Gastrocnemius medialis (tissue), 4 donors: ENCODE measurements at regions not wholly inside any gene's neighbourhood (a gene's known extent, or its start where the extent isn't known, plus 50 kb on each side); places are given as distances from the start of the nearest gene placed in this dataset.

Source experiments
- ATAC-seq, 2 donors: fragments of 150-250 bp; one replicate each; pipeline ENCODE4 v1.9.1; 2016
- DNase-seq, 2 donors: peaks; one replicate each; pipeline ENCODE4 v3.0.0-alpha.2; 2019
- H3K27ac ChIP-seq, 4 donors: fragments of 200-600 bp; sonication (generic); 1 replicate in 1 of 4; 2 replicates in 3 of 4; pipeline ENCODE4 v1.5.1; 2016 to 2018; ENCODE audit warnings: mild to moderate bottlenecking in 2 of 4, moderate library complexity in 1 of 4
- H3K27me3 ChIP-seq, 3 donors: fragments of 200-600 bp; sonication (generic) in 2 of 3; 1 replicate in 1 of 3; 2 replicates in 2 of 3; pipeline versions ENCODE4 v1.5.1 to v1.6.0; 2016 to 2019; ENCODE audit warnings: mild to moderate bottlenecking in 1 of 3, moderate library complexity in 1 of 3
- H3K36me3 ChIP-seq, 2 donors: fragments of 200-600 bp; sonication (generic) in 1 of 2; one replicate each; pipeline ENCODE4 v1.5.1; 2017 to 2018
- H3K4me1 ChIP-seq, 2 donors: fragments of 200-600 bp; sonication (generic) in 1 of 2; one replicate each; pipeline ENCODE4 v1.5.1; 2016 to 2017; ENCODE audit warnings: mild to moderate bottlenecking in 2 of 2
- H3K4me3 ChIP-seq, 4 donors: fragments of 200-600 bp; sonication (generic) in 3 of 4; 1 replicate in 1 of 4; 2 replicates in 3 of 4; pipeline ENCODE4 v1.5.1; 2016 to 2019; ENCODE audit warnings: mild to moderate bottlenecking in 2 of 4
- H3K9me3 ChIP-seq, 3 donors: fragments of 200-600 bp; sonication (generic) in 2 of 3; 1 replicate in 1 of 3; 2 replicates in 2 of 3; pipeline ENCODE4 v1.5.1; 2016 to 2019
- POLR2A ChIP-seq, 2 donors: fragments of 450-650 bp; IDR thresholded peaks; one replicate each; pipeline ENCODE4 v1.6.1; 2017; ENCODE audit warnings: antibody characterized with exemption in 2 of 2, mild to moderate bottlenecking in 2 of 2, moderate library complexity in 2 of 2
- in situ Hi-C, 4 donors: fragments of 200-750 bp; cut with MboI; loops; one replicate each; pipeline versions ENCODE4 v1.15.0 to v1.8.0; 2017; ENCODE audit warnings: low sequenced_read_pairs in 4 of 4
- intact Hi-C: fragments of 100-400 bp; cut with DNase I; formaldehyde crosslinking; loops from one replicate; pipeline ENCODE4 v1.15.1; 2023; ENCODE audit warnings: low total_unique reads
- TF ChIP-seq, protein P1 (sequence below), 5 experiments: fragments of 450-650 bp in 3 of 5; fragments of 200-600 bp in 2 of 5; sonication (generic) in 2 of 5; IDR thresholded peaks in 4 of 5; conservative IDR thresholded peaks in 1 of 5; 1 replicate in 4 of 5; 2 replicates in 1 of 5; pipeline ENCODE4 v1.5.1; 2016 to 2019; ENCODE audit warnings: antibody characterized with exemption in 5 of 5, mild to moderate bottlenecking in 3 of 5, moderate library complexity in 3 of 5

DNA sequence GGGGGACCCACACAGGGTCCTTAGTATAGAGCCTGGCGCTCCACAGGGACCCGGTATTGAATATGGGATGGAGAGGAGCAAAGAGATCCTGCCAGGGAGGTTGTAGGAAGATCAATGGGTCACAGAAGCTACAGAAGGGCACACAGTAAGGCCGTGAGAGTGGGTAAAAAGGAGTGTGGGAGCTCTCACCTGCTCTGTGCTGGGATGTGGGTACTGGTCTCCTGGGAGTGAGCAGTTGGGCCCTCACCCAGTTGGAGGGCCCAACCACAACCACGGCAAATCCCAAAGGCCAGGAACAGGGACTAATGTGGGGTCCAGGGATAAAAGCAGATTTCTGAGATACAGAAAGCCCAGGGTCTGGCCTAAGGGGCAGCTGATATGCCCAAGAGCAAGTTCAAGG lies 59.9 kb upstream of the SMOX start:
- Histone ChIP-seq H3K4me3 (no peak overlapping the region), H3K27me3 (no peaks in the 10 kb centered on the region), H3K4me1 (no peaks in the 10 kb centered on the region), H3K36me3 (no peaks in the 10 kb centered on the region), H3K27ac (no peak overlapping the region), H3K9me3 (no peaks in the 10 kb centered on the region)
- in situ Hi-C loops = loop anchor here (10.0 to 25.0 kb wide), 3 partner anchors 201 to 326 kb away; partner anchors contain the start of genes PANK2 (in 4 of the 4) and ADISSP (in 1 of the 4)
- ATAC-seq = no peak
- TF ChIP-seq, protein P1, sequence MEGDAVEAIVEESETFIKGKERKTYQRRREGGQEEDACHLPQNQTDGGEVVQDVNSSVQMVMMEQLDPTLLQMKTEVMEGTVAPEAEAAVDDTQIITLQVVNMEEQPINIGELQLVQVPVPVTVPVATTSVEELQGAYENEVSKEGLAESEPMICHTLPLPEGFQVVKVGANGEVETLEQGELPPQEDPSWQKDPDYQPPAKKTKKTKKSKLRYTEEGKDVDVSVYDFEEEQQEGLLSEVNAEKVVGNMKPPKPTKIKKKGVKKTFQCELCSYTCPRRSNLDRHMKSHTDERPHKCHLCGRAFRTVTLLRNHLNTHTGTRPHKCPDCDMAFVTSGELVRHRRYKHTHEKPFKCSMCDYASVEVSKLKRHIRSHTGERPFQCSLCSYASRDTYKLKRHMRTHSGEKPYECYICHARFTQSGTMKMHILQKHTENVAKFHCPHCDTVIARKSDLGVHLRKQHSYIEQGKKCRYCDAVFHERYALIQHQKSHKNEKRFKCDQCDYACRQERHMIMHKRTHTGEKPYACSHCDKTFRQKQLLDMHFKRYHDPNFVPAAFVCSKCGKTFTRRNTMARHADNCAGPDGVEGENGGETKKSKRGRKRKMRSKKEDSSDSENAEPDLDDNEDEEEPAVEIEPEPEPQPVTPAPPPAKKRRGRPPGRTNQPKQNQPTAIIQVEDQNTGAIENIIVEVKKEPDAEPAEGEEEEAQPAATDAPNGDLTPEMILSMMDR (IDR thresholded peaks at IDR 0.05 in 4 of 5, conservative IDR thresholded peaks at IDR 0.05 in 1 of 5) = no peak
- DNase-seq = no peak
- intact Hi-C loops = loop anchor here (5.0 kb wide), 1 partner anchor 301 kb away; the partner anchor contains the start of gene CENPB

DNA sequence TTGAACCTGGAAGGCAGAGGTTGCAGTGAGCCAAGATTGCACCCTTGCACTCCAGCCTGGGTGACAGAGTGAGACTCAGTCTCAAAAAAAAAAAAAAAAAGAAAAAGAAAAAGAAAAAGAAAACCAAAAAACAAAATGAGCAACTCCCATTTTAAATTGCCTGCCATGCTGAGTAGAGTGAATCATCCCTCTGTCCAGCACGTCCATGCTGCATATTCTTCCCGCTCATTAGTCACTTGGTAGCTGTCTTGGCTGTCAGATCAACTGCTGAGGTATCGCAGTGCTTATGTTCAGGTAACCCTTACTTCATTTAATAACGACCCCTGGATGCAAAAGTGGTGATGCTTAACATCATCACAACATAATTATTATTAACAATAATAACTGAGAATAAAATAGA lies 60.7 kb upstream of the SMOX start:
- H3K4me1 ChIP-seq = no peaks in the 10 kb centered on the region
- TF ChIP-seq, protein P1 (IDR thresholded peaks at IDR 0.05 in 4 of 5, conservative IDR thresholded peaks at IDR 0.05 in 1 of 5) = no peak
- no peak for TF ChIP-seq POLR2A (IDR thresholded peaks at IDR 0.05)
- DNase-seq (no peak), ATAC-seq (no peak)
- in situ Hi-C loops (loop anchor here (10.0 to 25.0 kb wide), 3 partner anchors 201 to 326 kb away; partner anchors contain the start of genes PANK2 (in 4 of the 4) and ADISSP (in 1 of the 4)), intact Hi-C loops (loop anchor here (5.0 kb wide), 1 partner anchor 301 kb away; the partner anchor contains the start of gene CENPB)
- H3K27me3 ChIP-seq = no peaks in the 10 kb centered on the region
- H3K4me3 ChIP-seq = no peak overlapping the region
- no peaks in the 10 kb centered on the region for H3K36me3 ChIP-seq
- H3K9me3 ChIP-seq = no peaks in the 10 kb centered on the region
- H3K27ac ChIP-seq = no peak overlapping the region

DNA sequence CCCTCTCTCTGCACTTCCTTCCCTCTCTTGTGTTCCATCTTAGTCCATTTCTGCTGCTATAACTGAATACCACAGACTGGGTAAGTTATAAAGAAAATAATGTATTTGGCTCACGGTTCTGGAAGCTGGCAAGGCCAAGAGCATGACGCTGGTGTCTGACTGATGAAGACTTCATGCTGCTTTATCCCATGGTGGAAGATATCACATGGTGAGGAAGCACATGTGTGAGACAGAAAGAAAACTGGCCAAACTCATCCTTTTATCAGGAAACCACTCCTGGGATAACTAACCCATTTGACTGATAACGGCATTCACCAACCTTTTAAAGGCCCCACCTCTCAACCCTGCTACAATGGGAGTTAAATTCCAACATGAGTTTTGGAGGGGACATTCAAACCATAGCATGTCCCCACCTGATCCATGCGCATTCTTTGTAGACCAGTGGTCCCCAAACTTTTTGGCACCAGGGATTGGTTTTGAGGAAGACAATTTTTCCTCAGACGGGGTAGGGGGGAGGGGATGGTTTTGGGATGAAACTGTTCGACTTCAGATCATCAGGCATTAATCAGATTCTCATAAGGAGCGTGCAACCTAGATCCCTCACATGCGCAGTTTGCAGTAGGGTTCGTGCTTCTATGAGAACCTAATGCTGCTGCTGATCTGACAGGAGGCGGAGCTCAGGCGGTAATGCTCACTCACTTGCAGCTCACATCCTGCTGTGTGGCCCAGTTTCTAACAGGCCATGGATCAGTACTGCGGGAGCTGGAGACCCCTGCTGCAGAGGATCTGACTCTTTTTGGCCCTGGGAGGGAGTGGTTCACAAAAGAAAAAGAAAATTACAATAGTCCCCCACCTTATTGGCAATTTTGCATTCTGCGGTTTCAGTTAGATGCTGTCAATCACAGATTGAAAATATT lies 61.6 kb upstream of the SMOX start:
- in situ Hi-C loops (loop anchor here (10.0 to 25.0 kb wide), 3 partner anchors 200 to 325 kb away; partner anchors contain the start of genes PANK2 (in 4 of the 4) and ADISSP (in 1 of the 4)), intact Hi-C loops (loop anchor here (5.0 kb wide), 1 partner anchor 300 kb away; the partner anchor contains the start of gene CENPB)
- Histone ChIP-seq H3K4me3 (no peak overlapping the region), H3K27ac (no peak overlapping the region), H3K27me3 (no peaks in the 10 kb centered on the region), H3K4me1 (no peaks in the 10 kb centered on the region), H3K36me3 (no peaks in the 10 kb centered on the region), H3K9me3 (no peaks in the 10 kb centered on the region)
- no peak for DNase-seq
- TF ChIP-seq POLR2A (IDR thresholded peaks at IDR 0.05) = no peak
- TF ChIP-seq, protein P1 (IDR thresholded peaks at IDR 0.05 in 4 of 5, conservative IDR thresholded peaks at IDR 0.05 in 1 of 5) = no peak
- no peak for ATAC-seq

DNA sequence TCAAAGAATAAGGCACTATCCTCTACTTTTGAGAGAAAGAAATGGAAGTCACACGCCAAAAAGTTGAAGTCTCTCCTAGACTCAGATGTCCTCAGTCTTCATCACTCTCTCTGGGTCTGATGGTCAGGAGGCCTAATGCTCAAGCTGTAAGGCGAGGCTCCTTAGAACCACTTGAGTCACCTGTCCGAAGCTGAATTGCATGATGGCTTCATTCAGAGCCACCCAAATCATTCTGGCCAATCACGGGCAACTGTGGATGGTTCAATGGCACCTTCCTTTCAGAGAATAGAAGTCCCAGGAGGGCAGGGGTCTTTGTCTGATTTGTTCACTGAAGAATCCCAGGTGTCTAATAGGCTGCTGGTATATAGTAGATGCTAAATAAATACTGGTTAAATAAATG lies 63.9 kb upstream of the SMOX start:
- Histone ChIP-seq H3K4me3 (no peak overlapping the region), H3K4me1 (no peaks in the 10 kb centered on the region), H3K27me3 (no peaks in the 10 kb centered on the region), H3K27ac (no peak overlapping the region), H3K9me3 (no peaks in the 10 kb centered on the region), H3K36me3 (no peaks in the 10 kb centered on the region)
- intact Hi-C loops (loop anchor here (1.0 to 5.0 kb wide), 3 partner anchors 70 to 297 kb away; partner anchors contain the start of genes CENPB and PANK2), in situ Hi-C loops (loop anchor here (5.0 to 25.0 kb wide), 4 partner anchors 72 to 322 kb away; partner anchors contain the start of genes PANK2 (in 4 of the 4) and ADISSP (in 1 of the 4))
- DNase-seq (no peak), ATAC-seq (no peak)
- TF ChIP-seq, protein P1 (IDR thresholded peaks at IDR 0.05 in 4 of 5, conservative IDR thresholded peaks at IDR 0.05 in 1 of 5) = no peak
- TF ChIP-seq POLR2A (IDR thresholded peaks at IDR 0.05) = no peak
